Sigmoid colon (tissue), 6 donors: ENCODE measurements at regions not wholly inside any gene's neighbourhood (a gene's known extent, or its start where the extent isn't known, plus 50 kb on each side); places are given as distances from the start of the nearest gene placed in this dataset.

Experiments used
- DNase-seq: peaks from one replicate; pipeline ENCODE4 v3.0.0-alpha.2; 2019
- H3K27ac ChIP-seq, 4 donors: fragments of 200-600 bp; sonication (generic); one replicate each; pipeline ENCODE4 v1.5.1; 2016 to 2019; ENCODE audit warnings: mild to moderate bottlenecking in 1 of 4
- H3K27me3 ChIP-seq, 3 donors: fragments of 200-600 bp; sonication (generic); one replicate each; pipeline ENCODE4 v1.5.1; 2019; ENCODE audit warnings: mild to moderate bottlenecking in 1 of 3
- H3K36me3 ChIP-seq, 4 donors: fragments of 200-600 bp; sonication (generic); one replicate each; pipeline ENCODE4 v1.5.1; 2016 to 2019
- H3K4me1 ChIP-seq, 4 donors: fragments of 200-600 bp; sonication (generic); one replicate each; pipeline ENCODE4 v1.5.1; 2017 to 2019
- H3K4me3 ChIP-seq, 4 donors: fragments of 200-600 bp; sonication (generic); one replicate each; pipeline ENCODE4 v1.5.1; 2017 to 2019; ENCODE audit warnings: mild to moderate bottlenecking in 2 of 4, moderate library complexity in 1 of 4
- H3K9me3 ChIP-seq, 4 donors: fragments of 200-600 bp in 3 of 4; sonication (generic) in 3 of 4; one replicate each; pipeline versions ENCODE4 v1.5.1 to v1.6.1; 2013 to 2019
- EP300 ChIP-seq, 4 donors: sonication (generic); formaldehyde crosslinking; IDR thresholded peaks; one replicate each; pipeline ENCODE4 v1.6.1; 2017; ENCODE audit warnings: antibody characterized with exemption in 4 of 4
- POLR2A ChIP-seq, 2 donors: fragments of 450-650 bp; IDR thresholded peaks; one replicate each; pipeline ENCODE4 v1.6.1; 2016; ENCODE audit warnings: antibody characterized with exemption in 2 of 2, mild to moderate bottlenecking in 2 of 2, moderate library complexity in 2 of 2
- POLR2AphosphoS5 ChIP-seq, 4 donors: sonication (generic); formaldehyde crosslinking; IDR thresholded peaks; one replicate each; pipeline ENCODE4 v1.6.1; 2017; ENCODE audit warnings: antibody characterized with exemption in 4 of 4
- WGBS, 2 donors: extraction: QIAGEN DNeasy Blood & Tissue Kit; methylation state at CpG; one replicate each; pipeline ENCODE4 v1.1.7; 2013; 5-methylcytosine and 5-hydroxymethylcytosine counted together
- intact Hi-C: fragments of 100-400 bp; cut with DNase I; formaldehyde crosslinking; loops from one replicate; pipeline ENCODE4 v1.15.1; 2023
- TF ChIP-seq, protein P1 (sequence below), 4 experiments: fragments of 450-650 bp in 3 of 4; fragments of 200-600 bp in 1 of 4; IDR thresholded peaks; one replicate each; pipeline ENCODE4 v1.5.1; 2016 to 2019; ENCODE audit warnings: antibody characterized with exemption in 4 of 4, mild to moderate bottlenecking in 3 of 4, moderate library complexity in 2 of 4
- donor health status: healthy with polysubstance abuse.
- donor health status: healthy.

DNA sequence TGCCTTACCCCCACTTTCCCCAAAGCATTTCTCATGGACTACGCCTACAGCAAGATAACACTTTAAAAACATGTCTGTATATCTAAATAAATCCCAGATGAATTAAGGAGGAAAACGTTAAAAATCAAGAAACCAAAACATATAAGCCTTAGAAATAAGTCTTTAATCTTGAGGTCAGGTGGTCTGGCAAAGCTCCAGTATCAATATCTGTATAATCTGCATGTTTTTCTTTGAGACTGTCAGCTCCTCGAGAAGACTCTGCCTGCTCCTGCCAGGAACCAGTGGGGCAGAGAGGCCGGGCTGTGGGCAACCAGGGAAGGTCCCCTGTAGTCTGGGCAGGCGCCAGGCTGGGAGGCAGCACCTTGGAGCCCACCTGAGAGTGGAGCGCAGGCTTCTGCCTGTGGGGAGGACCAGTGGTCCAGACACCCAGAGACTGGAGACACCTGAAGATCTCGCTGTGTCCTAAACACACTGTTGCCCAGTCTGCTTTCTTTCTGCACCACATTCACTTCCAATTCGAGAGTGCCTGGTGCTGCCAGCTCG, 291.0 kb upstream of the SOX11 start:
- H3K4me1 ChIP-seq = no peaks in the 10 kb centered on the region
- H3K9me3 ChIP-seq = no peaks in the 10 kb centered on the region
- WGBS, 2 donors = 76 to 82% methylated on average over 9 of the region's 9 CpGs
- no peak overlapping the region for H3K4me3 ChIP-seq
- no peaks in the 10 kb centered on the region for H3K36me3 ChIP-seq
- TF ChIP-seq POLR2AphosphoS5 (IDR thresholded peaks at IDR 0.05) (no peak), POLR2A (IDR thresholded peaks at IDR 0.05) (no peak), EP300 (IDR thresholded peaks at IDR 0.05) (no peak)
- TF ChIP-seq, protein P1, sequence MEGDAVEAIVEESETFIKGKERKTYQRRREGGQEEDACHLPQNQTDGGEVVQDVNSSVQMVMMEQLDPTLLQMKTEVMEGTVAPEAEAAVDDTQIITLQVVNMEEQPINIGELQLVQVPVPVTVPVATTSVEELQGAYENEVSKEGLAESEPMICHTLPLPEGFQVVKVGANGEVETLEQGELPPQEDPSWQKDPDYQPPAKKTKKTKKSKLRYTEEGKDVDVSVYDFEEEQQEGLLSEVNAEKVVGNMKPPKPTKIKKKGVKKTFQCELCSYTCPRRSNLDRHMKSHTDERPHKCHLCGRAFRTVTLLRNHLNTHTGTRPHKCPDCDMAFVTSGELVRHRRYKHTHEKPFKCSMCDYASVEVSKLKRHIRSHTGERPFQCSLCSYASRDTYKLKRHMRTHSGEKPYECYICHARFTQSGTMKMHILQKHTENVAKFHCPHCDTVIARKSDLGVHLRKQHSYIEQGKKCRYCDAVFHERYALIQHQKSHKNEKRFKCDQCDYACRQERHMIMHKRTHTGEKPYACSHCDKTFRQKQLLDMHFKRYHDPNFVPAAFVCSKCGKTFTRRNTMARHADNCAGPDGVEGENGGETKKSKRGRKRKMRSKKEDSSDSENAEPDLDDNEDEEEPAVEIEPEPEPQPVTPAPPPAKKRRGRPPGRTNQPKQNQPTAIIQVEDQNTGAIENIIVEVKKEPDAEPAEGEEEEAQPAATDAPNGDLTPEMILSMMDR (IDR thresholded peaks at IDR 0.05) = no peak
- DNase-seq = no peak
- no peaks in the 10 kb centered on the region for H3K27me3 ChIP-seq
- no peak overlapping the region for H3K27ac ChIP-seq
- intact Hi-C loops = no loop called here

DNA sequence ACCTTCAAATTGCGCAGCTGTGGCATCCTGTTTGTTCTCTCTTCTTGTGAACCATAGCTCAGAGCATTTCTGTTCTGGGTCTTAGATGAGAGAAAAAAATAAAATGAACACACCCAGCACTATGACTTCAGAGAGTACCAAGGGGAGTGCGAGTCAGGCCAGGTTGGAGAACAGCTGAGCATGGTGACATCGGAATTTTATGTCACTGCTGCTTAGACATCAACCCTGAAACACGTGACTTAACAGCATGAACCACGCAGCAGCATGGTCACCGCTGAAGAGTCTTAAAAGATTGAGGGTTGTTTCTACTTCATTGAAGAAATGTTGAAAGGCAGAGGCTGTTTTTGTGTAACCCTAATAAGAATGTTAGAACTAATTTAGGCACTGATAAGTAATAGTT, 288.8 kb upstream of the SOX11 start:
- no peaks in the 10 kb centered on the region for H3K4me1 ChIP-seq
- H3K27me3 ChIP-seq = no peaks in the 10 kb centered on the region
- DNase-seq = no peak
- 77 to 83% methylated on average over 6 of the region's 6 CpGs for WGBS, 2 donors
- no peak overlapping the region for H3K4me3 ChIP-seq
- no peaks in the 10 kb centered on the region for H3K9me3 ChIP-seq
- TF ChIP-seq, protein P1 (IDR thresholded peaks at IDR 0.05) = no peak
- TF ChIP-seq EP300 (IDR thresholded peaks at IDR 0.05) (no peak), POLR2AphosphoS5 (IDR thresholded peaks at IDR 0.05) (no peak), POLR2A (IDR thresholded peaks at IDR 0.05) (no peak)
- intact Hi-C loops = no loop called here
- no peaks in the 10 kb centered on the region for H3K36me3 ChIP-seq
- no peak overlapping the region for H3K27ac ChIP-seq

DNA sequence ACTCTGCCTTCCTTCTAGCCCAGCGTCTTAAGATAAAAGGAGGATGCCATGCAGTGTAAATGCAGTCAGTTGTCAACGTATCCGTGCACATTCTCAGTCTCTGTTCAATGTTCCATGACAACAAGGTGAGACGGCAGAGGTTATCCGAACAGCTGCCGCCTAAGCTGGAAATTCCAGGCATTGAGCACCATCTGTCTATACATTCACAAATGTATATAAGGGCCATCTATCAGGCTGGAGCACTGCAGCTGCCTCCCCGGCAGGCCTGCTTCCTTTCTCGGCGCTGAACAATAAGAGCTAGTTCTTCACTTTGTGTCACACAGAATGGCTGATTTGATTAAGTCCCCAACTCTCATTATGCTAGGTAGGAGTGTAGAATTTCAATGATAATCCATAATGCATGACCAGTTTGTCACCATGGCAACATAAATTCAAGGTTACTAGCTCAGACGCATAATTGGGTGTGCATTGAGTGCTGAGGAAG, 282.2 kb upstream of the SOX11 start:
- H3K4me1 ChIP-seq = no peaks in the 10 kb centered on the region
- whole genome bisulfite sequencing, 2 donors = 60 to 69% methylated on average over 10 of the region's 10 CpGs

DNA sequence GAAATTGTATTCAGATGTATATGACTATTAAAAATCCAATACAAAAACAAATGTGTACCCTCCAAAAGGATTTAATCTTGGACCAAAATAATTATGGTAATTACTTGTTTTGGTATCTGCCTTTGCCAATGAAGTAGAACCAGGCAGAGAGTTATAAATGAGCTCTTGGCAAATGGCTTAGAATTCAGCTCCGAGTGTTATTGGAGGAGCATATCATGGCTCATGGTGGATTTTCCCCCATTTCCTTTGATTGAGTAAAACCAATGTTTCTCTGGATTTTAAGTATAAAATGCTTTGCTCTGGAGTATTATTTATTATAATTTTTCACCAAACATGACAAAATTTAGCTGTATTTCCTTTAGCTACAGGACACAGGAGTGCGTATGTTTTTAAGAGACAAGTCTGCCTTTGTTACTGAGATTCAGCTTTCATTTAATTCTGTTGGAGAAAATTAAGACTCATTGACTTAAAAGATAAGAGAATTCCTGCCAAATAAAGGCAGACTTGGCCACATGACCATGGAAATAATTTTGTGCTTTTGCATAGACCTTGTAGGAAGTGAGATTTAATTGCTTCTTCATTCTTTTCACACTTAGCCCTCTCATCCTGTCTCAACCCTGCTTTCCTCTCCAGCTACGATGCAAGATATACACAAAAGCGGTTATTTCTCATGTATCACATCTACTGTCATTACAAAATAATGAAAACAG, 281.0 kb upstream of the SOX11 start:
- 75 to 83% methylated on average over 4 of the region's 4 CpGs for WGBS, 2 donors
- no peaks in the 10 kb centered on the region for H3K9me3 ChIP-seq
- H3K27ac ChIP-seq = no peak overlapping the region
- TF ChIP-seq POLR2AphosphoS5 (IDR thresholded peaks at IDR 0.05) = no peak
- no peak for TF ChIP-seq EP300 (IDR thresholded peaks at IDR 0.05)
- no peak for DNase-seq
- H3K4me1 ChIP-seq = no peaks in the 10 kb centered on the region
- no peak overlapping the region for H3K4me3 ChIP-seq
- H3K27me3 ChIP-seq = no peaks in the 10 kb centered on the region
- intact Hi-C loops = no loop called here
- no peaks in the 10 kb centered on the region for H3K36me3 ChIP-seq

More for the DNA sequence above, 282.2 kb upstream of the SOX11 start:
- no peak overlapping the region for H3K27ac ChIP-seq
- H3K36me3 ChIP-seq = no peaks in the 10 kb centered on the region
- H3K9me3 ChIP-seq = no peaks in the 10 kb centered on the region
- intact Hi-C loops = no loop called here
- no peak overlapping the region for H3K4me3 ChIP-seq
- H3K27me3 ChIP-seq = no peaks in the 10 kb centered on the region
- no peak for DNase-seq
- TF ChIP-seq EP300 (IDR thresholded peaks at IDR 0.05) = no peak
- TF ChIP-seq POLR2A (IDR thresholded peaks at IDR 0.05) = no peak
- no peak for TF ChIP-seq POLR2AphosphoS5 (IDR thresholded peaks at IDR 0.05)
- TF ChIP-seq, protein P1 (IDR thresholded peaks at IDR 0.05) = no peak

DNA sequence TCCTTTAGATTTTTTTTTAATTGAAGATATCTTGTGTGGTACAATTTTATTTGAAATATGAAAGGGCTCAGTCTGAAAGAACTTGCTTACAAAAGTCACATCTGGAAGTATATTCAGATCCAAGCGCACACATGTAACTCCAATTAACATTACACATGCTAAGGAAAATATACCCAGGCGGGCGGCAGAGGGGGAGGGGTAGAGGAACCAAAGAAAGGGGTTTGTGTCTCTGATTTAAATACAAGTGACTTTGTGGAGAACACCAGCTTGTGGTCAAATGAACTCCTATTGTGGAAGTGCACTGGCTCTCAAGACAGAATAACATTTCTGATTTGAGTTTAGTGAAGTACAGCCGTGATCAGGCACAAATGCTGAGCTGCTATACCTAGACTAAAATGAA, 280.2 kb upstream of the SOX11 start:
- intact Hi-C loops = no loop called here
- TF ChIP-seq POLR2A (IDR thresholded peaks at IDR 0.05) = no peak
- no peak for TF ChIP-seq EP300 (IDR thresholded peaks at IDR 0.05)
- TF ChIP-seq POLR2AphosphoS5 (IDR thresholded peaks at IDR 0.05) = no peak
- TF ChIP-seq, protein P1 (IDR thresholded peaks at IDR 0.05) = no peak
- H3K36me3 ChIP-seq = no peaks in the 10 kb centered on the region
- H3K27ac ChIP-seq = no peak overlapping the region
- no peaks in the 10 kb centered on the region for H3K4me1 ChIP-seq
- H3K9me3 ChIP-seq = no peaks in the 10 kb centered on the region
- no peak for DNase-seq
- 86 to 91% methylated on average over 4 of the region's 4 CpGs for WGBS, 2 donors
- no peaks in the 10 kb centered on the region for H3K27me3 ChIP-seq
- H3K4me3 ChIP-seq = no peak overlapping the region
